SK-N-MC (cell line): ENCODE measurements at regions not wholly inside any gene's neighbourhood (a gene's known extent, or its start where the extent isn't known, plus 50 kb on each side); places are given as distances from the start of the nearest gene placed in this dataset.
"Not testable (repeated sequence)": the region's sequence is repeated elsewhere in the genome, so short reads cannot be mapped to it uniquely, and the experiment has no call there.

ENCODE experiments used
- DNase-seq: peaks from one replicate; pipeline ENCODE4 v3.0.0-alpha.2; 2011; ENCODE audit warnings: low read depth, low spot score
- H3K27ac ChIP-seq: fragments of 200-600 bp; sonication (generic); 2 replicates; pipeline ENCODE4 v1.5.1; 2016; ENCODE audit warnings: mixed run types
- H3K36me3 ChIP-seq: fragments of 200-600 bp; sonication (generic); 2 replicates; pipeline ENCODE4 v1.6.1; 2017; ENCODE audit warnings: antibody characterized with exemption, low read length, mixed read lengths; ENCODE audit not compliant: insufficient read depth
- H3K4me3 ChIP-seq: fragments of 200-600 bp; sonication (generic); 2 replicates; pipeline ENCODE4 v1.5.1; 2016
- H3K9ac ChIP-seq: fragments of 200-600 bp; sonication (generic); 2 replicates; pipeline ENCODE4 v1.8.0; 2017; ENCODE audit warnings: mixed run types, mixed read lengths; ENCODE audit not compliant: insufficient read length
- H3K9me3 ChIP-seq: fragments of 200-600 bp; sonication (generic); 2 replicates; pipeline ENCODE4 v1.6.1; 2017; ENCODE audit warnings: low read depth, mild to moderate bottlenecking, antibody characterized with exemption, low read length, moderate library complexity, mixed read lengths
- EZH2 ChIP-seq: fragments of 200-600 bp; sonication (generic); IDR thresholded peaks from one replicate; pipeline ENCODE4 v1.6.1; 2017; ENCODE audit warnings: antibody characterized with exemption
- FOXP2 ChIP-seq: optimal IDR thresholded peaks from 2 replicates; pipeline ENCODE3; 2011; ENCODE audit warnings: mild to moderate bottlenecking, moderate library complexity; ENCODE audit not compliant: insufficient read depth; ENCODE audit errors: extremely low read length, control extremely low read depth
- POLR2AphosphoS5 ChIP-seq: IDR thresholded peaks from 2 replicates; pipeline ENCODE4 v1.6.1; 2012; ENCODE audit warnings: mild to moderate bottlenecking, low read depth, low read length, borderline replicate concordance

DNA sequence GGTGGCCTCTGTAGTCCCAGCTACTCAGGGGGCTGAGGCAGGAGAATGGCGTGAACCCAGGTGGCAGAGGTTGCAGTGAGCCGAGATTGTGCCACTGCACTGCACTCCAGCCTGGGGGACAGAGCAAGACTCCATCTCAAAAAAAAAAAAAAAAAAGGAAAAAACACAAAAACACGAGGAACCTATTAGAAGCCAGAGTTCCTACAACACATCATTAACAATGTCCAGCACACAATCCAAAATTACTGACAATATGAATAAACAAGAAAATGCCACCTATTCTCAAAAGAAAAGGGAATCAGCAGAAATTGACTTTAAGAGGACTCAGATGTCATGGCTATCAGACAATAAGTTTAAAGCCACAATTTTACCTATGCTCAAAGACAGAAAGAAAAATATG, 57.3 kb upstream of the HS3ST3A1 start:
- not testable (repeated sequence) for H3K4me3 ChIP-seq, DNase-seq, H3K9me3 ChIP-seq, H3K9ac ChIP-seq, H3K27ac ChIP-seq, H3K36me3 ChIP-seq

DNA sequence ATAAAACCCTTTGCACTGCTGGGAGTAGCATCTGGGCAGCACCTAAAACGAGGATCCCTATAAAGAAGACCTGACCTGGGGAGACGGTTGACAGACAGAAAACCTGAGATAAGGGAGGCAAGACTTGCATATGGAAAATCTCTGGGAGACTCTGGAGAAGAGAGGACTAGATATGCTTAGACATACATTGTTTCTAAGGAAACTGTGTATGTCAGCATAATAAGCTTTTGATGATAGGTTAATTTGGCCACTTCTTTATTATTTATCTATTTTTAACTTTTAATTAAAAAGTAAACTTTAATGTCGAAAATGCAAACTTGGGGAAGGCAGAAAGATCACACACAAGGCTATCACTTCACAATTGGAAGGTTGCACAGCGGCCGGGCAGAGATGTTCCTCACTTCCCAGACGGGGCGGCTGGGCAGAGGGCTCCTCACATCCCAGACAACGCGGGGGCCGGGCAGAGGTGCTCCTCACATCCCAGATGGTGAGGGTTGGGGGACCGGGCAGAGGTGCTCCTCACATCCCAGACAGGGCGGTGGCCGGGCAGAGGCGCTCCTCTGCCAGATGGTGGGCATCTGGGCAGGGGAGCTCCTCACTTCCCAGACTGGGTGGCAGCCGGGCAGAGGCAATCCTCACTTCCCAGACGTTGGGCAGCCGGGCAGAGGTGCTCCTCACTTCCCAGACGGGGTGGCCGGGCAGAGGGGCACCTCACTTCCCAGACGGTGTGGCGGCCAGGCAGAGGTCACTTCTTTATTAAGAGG, 64.3 kb upstream of the HS3ST3A1 start:
- TF ChIP-seq EZH2 (no peak), FOXP2 (no peak), POLR2AphosphoS5 (no peak)
- DNase-seq = no peak
- H3K9me3 ChIP-seq = no peaks in the 10 kb centered on the region
- H3K9ac ChIP-seq = no peak overlapping the region
- H3K4me3 ChIP-seq = no peak overlapping the region
- no peak overlapping the region for H3K27ac ChIP-seq
- H3K36me3 ChIP-seq = no peaks in the 10 kb centered on the region

DNA sequence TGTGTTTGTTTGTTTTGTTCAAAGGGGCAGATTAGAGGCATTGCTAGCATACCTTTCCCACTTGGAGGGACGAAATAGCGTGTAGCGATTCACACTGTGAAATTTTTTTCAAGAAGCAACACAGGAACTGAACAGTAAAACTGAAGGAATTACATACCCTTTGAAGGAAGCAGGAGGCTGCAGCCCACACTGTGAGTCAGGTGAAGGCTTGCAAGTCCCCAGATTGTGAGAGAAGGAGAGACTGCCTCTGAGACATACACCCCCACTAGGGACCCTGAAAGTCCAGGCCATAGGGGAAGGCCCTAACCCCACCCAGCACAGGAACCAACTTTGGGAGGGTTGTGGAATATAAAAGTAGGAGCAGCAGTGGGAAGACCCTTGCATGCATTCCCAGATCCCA, 69.6 kb upstream of the HS3ST3A1 start:
- no peaks in the 10 kb centered on the region for H3K36me3 ChIP-seq
- TF ChIP-seq FOXP2 (no peak), POLR2AphosphoS5 (no peak), EZH2 (no peak)
- no peak for DNase-seq
- H3K27ac ChIP-seq = no peak overlapping the region
- no peak overlapping the region for H3K4me3 ChIP-seq
- H3K9ac ChIP-seq = no peak overlapping the region
- no peaks in the 10 kb centered on the region for H3K9me3 ChIP-seq

DNA sequence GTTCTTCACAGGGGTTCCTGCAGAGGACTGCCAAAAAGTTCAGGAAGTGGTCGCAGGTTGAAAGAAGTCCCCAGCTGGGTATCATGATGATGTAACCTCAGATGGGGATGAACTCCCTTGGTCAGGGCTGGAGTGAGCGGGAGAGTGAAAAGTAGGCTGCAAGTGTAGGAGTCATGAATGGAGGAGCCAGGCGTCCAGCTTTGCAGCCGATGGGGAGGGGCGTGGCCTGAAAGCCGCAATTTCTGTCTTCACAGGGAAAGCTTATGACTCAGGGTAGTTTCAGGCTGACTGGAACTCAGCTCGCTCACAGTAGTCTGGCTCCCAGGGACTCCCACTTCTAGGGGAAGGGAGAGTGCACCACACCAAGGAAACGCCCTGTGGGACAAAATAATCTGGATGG, 70.0 kb upstream of the HS3ST3A1 start:
- no peak for DNase-seq
- Histone ChIP-seq H3K27ac (no peak overlapping the region), H3K36me3 (no peaks in the 10 kb centered on the region), H3K9ac (no peak overlapping the region), H3K4me3 (no peak overlapping the region), H3K9me3 (no peaks in the 10 kb centered on the region)
- TF ChIP-seq EZH2 = no peak
- TF ChIP-seq POLR2AphosphoS5 = no peak

DNA sequence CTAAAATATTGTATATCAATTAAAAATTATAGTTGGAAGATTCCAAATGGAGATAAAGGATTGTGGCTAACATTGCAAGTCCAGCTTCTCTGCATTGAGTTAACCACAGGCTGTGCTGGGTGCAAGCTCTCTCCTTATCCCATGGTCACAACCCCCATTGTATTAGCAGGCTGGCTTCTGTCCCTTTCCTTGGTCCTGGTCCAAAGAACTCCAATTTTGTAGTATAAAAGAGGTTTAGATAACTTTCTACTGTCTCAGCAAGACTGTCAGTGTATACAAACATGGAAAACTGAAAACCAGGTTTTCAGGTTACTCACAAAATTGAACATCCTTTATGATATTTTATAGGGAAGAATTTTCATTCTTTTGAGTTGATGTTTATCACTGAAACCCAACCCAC, 76.6 kb upstream of the HS3ST3A1 start:
- TF ChIP-seq FOXP2 (no peak), EZH2 (no peak), POLR2AphosphoS5 (no peak)
- H3K9ac ChIP-seq = no peak overlapping the region
- no peaks in the 10 kb centered on the region for H3K9me3 ChIP-seq

DNA sequence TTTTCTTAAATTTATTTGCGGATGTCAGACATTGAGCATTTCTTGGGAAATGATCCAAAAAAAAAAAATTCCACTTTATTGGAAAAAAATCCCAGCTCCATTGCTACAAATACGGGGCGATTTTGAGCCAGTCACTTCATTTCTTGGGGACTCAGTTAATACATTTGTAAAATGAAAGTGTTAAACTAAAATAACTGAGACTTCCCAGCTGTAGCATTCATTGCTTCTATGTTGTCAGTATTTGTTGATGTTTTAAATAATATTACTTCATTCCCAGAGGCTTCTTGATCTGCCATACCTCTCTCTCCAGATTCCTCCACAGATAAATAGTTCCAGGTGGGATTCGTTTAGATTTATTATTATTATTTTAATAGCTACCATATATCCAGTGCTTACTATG, 77.1 kb upstream of the HS3ST3A1 start:
- DNase-seq = no peak
- TF ChIP-seq POLR2AphosphoS5 (no peak), FOXP2 (no peak), EZH2 (no peak)
- no peak overlapping the region for H3K9ac ChIP-seq
- H3K9me3 ChIP-seq = no peaks in the 10 kb centered on the region
- H3K27ac ChIP-seq = no peak overlapping the region
- H3K4me3 ChIP-seq = no peak overlapping the region
- no peaks in the 10 kb centered on the region for H3K36me3 ChIP-seq

More for the DNA sequence above, 76.6 kb upstream of the HS3ST3A1 start:
- Histone ChIP-seq H3K36me3 (no peaks in the 10 kb centered on the region), H3K4me3 (no peak overlapping the region), H3K27ac (no peak overlapping the region)
- DNase-seq = no peak

DNA sequence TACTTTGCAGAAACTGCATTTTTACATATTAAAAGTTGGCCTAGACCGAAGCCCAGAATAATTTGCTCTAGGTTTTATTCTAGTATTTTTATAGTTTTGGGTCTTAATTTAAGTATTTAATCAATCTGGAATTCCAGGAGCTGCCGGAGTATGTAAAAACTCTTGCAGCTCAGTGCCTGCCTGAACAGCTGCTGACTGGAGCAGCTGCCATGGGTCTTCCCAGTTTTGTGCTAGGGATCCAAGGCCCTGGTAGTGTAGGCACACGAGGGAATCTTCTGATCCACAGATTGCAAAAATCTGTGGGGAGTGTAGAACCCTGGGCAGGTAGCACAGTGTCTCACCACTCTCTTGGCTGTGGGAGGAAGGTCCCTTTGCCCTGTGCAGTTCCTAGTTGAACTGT, 87.0 kb upstream of the HS3ST3A1 start:
- TF ChIP-seq POLR2AphosphoS5 = no peak
- no peak for DNase-seq
- H3K27ac ChIP-seq = no peak overlapping the region
- no peak overlapping the region for H3K9ac ChIP-seq
- H3K4me3 ChIP-seq = no peak overlapping the region
- H3K36me3 ChIP-seq = no peaks in the 10 kb centered on the region
- no peaks in the 10 kb centered on the region for H3K9me3 ChIP-seq

DNA sequence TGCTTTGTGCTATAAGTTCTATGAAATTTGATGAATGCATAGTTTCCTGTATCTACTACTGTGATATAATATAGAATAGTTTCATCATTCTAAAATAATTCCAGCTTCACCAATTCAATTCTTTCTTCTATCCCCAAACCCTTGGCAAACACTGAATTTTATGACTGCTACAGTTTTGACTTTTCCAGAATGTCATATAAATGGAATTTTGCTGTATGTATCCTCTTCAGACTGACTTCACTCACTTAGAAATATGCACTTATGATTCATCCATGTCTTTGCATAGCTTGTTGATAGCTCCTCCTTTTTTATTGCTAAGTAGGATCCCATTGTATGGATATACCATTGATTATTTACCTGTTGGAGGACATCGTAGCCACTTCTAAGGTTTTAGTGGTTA, 89.1 kb upstream of the HS3ST3A1 start:
- Histone ChIP-seq H3K4me3 (no peak overlapping the region), H3K36me3 (no peaks in the 10 kb centered on the region), H3K27ac (no peak overlapping the region), H3K9me3 (no peaks in the 10 kb centered on the region), H3K9ac (no peak overlapping the region)
- no peak for TF ChIP-seq POLR2AphosphoS5
- no peak for DNase-seq

DNA sequence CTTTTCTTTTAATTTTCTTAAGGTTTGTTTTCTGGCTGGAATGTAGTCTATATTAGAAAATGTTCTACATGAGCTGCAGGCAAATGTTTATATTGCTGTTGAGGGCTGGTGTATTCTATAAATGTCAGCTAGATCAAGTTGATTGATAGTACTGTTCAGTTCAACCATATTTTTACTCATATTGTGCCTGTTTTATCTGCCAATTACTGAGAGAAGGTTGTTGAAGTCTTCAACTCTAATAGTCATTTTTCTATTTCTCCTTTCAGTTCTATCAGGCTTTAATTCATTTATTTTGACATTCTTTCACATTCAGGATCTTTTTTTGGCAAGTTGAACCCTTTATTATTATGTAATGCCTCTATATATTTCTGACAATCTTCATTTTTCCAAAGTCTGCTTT, 93.2 kb upstream of the HS3ST3A1 start:
- Histone ChIP-seq H3K36me3 (no peaks in the 10 kb centered on the region), H3K9ac (no peak overlapping the region), H3K27ac (no peak overlapping the region), H3K9me3 (no peaks in the 10 kb centered on the region), H3K4me3 (no peak overlapping the region)
- DNase-seq = no peak
- TF ChIP-seq EZH2 (no peak), FOXP2 (no peak), POLR2AphosphoS5 (no peak)
